GM12878 (cell line): ENCODE measurements at regions not wholly inside any gene's neighbourhood (a gene's known extent, or its start where the extent isn't known, plus 50 kb on each side); places are given as distances from the start of the nearest gene placed in this dataset.

Source experiments
- CTCF ChIP-seq, 3 experiments: IDR thresholded peaks in 2 of 3; conservative IDR thresholded peaks in 1 of 3; 2 replicates each; pipeline ENCODE4 v1.5.1; 2011; ENCODE audit warnings: low read depth in 3 of 3, low read length in 3 of 3, mild to moderate bottlenecking in 3 of 3, control low read depth in 2 of 3, moderate library complexity in 2 of 3, inconsistent platforms in 1 of 3, mixed read lengths in 1 of 3; ENCODE audit not compliant: control insufficient read depth in 2 of 3, insufficient read depth in 1 of 3; ENCODE audit errors: extremely low read depth in 1 of 3
- EGR1 ChIP-seq, 2 experiments: IDR thresholded peaks; 1 replicate in 1 of 2; 2 replicates in 1 of 2; pipeline ENCODE4 v1.6.1; 2011 to 2012; ENCODE audit warnings: low read depth in 2 of 2, low read length in 2 of 2, borderline replicate concordance in 1 of 2, mild to moderate bottlenecking in 1 of 2, moderate library complexity in 1 of 2
- EP300 ChIP-seq, 2 experiments: fragments of 150-350 bp in 1 of 2; IDR thresholded peaks; 2 replicates each; pipeline ENCODE4 v1.6.1; 2011 to 2012; ENCODE audit warnings: low read depth in 2 of 2, low read length in 2 of 2, borderline replicate concordance in 1 of 2, improper control_type of control experiment in 1 of 2, inconsistent platforms in 1 of 2; ENCODE audit not compliant: control insufficient read depth in 1 of 2
- EZH2 ChIP-seq: IDR thresholded peaks from 2 replicates; pipeline ENCODE4 v1.6.1; 2012; ENCODE audit warnings: low read depth, mild to moderate bottlenecking, control low read depth, inconsistent platforms, low read length, borderline replicate concordance; ENCODE audit not compliant: control insufficient read depth
- MYC ChIP-seq: IDR thresholded peaks from 2 replicates; pipeline ENCODE4 v1.6.1; 2011; ENCODE audit warnings: mild to moderate bottlenecking, low read length, moderate library complexity, inconsistent platforms; ENCODE audit not compliant: insufficient read depth, insufficient replicate concordance, insufficient read length, severe bottlenecking
- NR2C2 ChIP-seq: IDR thresholded peaks from 2 replicates; pipeline ENCODE4 v1.6.1; 2011; ENCODE audit warnings: borderline replicate concordance, low read depth; ENCODE audit not compliant: control insufficient read depth, insufficient read length
- RFX5 ChIP-seq: IDR thresholded peaks from 2 replicates; pipeline ENCODE4 v1.6.1; 2011; ENCODE audit warnings: low read depth, low read length, improper control_type of control experiment
- SMAD1 ChIP-seq: fragments of 450-650 bp; IDR thresholded peaks from 2 replicates; pipeline ENCODE4 v1.6.1; 2018; ENCODE audit warnings: mild to moderate bottlenecking, low read depth; ENCODE audit not compliant: partially characterized antibody
- YY1 ChIP-seq: IDR thresholded peaks from 2 replicates; pipeline ENCODE4 v1.6.1; 2011; ENCODE audit warnings: low read depth, mild to moderate bottlenecking, low read length
- ZBTB33 ChIP-seq: fragments of 450-650 bp; IDR thresholded peaks from 2 replicates; pipeline ENCODE4 v1.6.1; 2017; ENCODE audit warnings: mild to moderate bottlenecking
- TF ChIP-seq, protein P1 (sequence below): IDR thresholded peaks from 2 replicates; pipeline ENCODE4 v1.6.1; 2011; ENCODE audit warnings: low read depth, low read length, improper control_type of control experiment, borderline replicate concordance
- TF ChIP-seq, protein P2 (sequence below): IDR thresholded peaks from 2 replicates; pipeline ENCODE4 v1.6.1; 2012; ENCODE audit warnings: mild to moderate bottlenecking, low read depth, low read length
- TF ChIP-seq, protein P3 (sequence below): IDR thresholded peaks from 2 replicates; pipeline ENCODE4 v1.6.1; 2011; ENCODE audit warnings: mild to moderate bottlenecking, low read depth, low read length, moderate library complexity; ENCODE audit not compliant: insufficient replicate concordance

DNA sequence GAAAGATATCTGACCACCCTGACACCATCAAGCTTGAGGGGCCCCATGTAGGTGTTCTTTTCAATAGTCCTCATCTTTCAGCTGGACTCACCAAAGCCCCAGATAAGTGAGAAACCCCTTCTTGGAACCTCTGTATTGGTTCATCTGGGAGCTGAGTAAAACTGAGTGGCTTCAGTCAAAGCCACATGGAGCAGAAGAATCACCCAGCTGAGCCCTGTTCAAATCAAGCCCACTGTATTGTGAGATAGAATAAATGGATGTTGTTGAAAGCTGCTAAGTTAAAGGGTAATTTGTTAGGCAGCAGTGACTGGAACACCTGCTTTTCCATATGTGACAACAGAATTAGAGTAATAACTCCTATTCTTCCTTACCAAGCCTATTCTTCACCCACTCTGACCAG, 64.8 kb upstream of the SDK1 start:
- TF ChIP-seq YY1 (no peak), EZH2 (no peak), NR2C2 (no peak), EP300 (IDR thresholded peaks at IDR 0.05; ENCODE audit: borderline replicate concordance in 1 of 2, control insufficient read depth in 1 of 2, low read depth in 2 of 2, low read length in 2 of 2) (no peak), RFX5 (no peak), MYC (no peak), EGR1 (IDR thresholded peaks at IDR 0.05; ENCODE audit: borderline replicate concordance in 1 of 2, low read depth in 2 of 2, low read length in 2 of 2) (no peak), SMAD1 (no peak), CTCF (IDR thresholded peaks at IDR 0.05 in 2 of 3, conservative IDR thresholded peaks at IDR 0.05 in 1 of 3; ENCODE audit: control insufficient read depth in 2 of 3, extremely low read depth in 1 of 3, insufficient read depth in 1 of 3, low read depth in 3 of 3, low read length in 3 of 3) (no peak), ZBTB33 (no peak)
- TF ChIP-seq, protein P1, sequence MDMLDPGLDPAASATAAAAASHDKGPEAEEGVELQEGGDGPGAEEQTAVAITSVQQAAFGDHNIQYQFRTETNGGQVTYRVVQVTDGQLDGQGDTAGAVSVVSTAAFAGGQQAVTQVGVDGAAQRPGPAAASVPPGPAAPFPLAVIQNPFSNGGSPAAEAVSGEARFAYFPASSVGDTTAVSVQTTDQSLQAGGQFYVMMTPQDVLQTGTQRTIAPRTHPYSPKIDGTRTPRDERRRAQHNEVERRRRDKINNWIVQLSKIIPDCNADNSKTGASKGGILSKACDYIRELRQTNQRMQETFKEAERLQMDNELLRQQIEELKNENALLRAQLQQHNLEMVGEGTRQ: no peak
- TF ChIP-seq, protein P2, sequence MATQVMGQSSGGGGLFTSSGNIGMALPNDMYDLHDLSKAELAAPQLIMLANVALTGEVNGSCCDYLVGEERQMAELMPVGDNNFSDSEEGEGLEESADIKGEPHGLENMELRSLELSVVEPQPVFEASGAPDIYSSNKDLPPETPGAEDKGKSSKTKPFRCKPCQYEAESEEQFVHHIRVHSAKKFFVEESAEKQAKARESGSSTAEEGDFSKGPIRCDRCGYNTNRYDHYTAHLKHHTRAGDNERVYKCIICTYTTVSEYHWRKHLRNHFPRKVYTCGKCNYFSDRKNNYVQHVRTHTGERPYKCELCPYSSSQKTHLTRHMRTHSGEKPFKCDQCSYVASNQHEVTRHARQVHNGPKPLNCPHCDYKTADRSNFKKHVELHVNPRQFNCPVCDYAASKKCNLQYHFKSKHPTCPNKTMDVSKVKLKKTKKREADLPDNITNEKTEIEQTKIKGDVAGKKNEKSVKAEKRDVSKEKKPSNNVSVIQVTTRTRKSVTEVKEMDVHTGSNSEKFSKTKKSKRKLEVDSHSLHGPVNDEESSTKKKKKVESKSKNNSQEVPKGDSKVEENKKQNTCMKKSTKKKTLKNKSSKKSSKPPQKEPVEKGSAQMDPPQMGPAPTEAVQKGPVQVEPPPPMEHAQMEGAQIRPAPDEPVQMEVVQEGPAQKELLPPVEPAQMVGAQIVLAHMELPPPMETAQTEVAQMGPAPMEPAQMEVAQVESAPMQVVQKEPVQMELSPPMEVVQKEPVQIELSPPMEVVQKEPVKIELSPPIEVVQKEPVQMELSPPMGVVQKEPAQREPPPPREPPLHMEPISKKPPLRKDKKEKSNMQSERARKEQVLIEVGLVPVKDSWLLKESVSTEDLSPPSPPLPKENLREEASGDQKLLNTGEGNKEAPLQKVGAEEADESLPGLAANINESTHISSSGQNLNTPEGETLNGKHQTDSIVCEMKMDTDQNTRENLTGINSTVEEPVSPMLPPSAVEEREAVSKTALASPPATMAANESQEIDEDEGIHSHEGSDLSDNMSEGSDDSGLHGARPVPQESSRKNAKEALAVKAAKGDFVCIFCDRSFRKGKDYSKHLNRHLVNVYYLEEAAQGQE: no peak
- TF ChIP-seq, protein P3, sequence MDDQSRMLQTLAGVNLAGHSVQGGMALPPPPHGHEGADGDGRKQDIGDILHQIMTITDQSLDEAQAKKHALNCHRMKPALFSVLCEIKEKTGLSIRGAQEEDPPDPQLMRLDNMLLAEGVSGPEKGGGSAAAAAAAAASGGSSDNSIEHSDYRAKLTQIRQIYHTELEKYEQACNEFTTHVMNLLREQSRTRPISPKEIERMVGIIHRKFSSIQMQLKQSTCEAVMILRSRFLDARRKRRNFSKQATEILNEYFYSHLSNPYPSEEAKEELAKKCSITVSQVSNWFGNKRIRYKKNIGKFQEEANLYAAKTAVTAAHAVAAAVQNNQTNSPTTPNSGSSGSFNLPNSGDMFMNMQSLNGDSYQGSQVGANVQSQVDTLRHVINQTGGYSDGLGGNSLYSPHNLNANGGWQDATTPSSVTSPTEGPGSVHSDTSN: no peak
